Kidney tubule cell (primary cell): ENCODE measurements at regions not wholly inside any gene's neighbourhood (a gene's known extent, or its start where the extent isn't known, plus 50 kb on each side); places are given as distances from the start of the nearest gene placed in this dataset.

Experiments used
- DNase-seq: peaks from one replicate; pipeline ENCODE4 v3.0.0-alpha.2; 2018; ENCODE audit warnings: low spot score

GRCh38 chr2:155281907-155282306 is 583.4 kb downstream of the KCNJ3 start:
- no peak for DNase-seq

GRCh38 chr2:155273323-155273722 is 574.8 kb downstream of the KCNJ3 start:
- no peak for DNase-seq

GRCh38 chr2:155266583-155266982 is 568.1 kb downstream of the KCNJ3 start:
- no peak for DNase-seq

GRCh38 chr2:155266109-155266508 is 567.6 kb downstream of the KCNJ3 start:
- DNase-seq, result no peak

GRCh38 chr2:155256803-155257202 is 558.3 kb downstream of the KCNJ3 start:
- DNase-seq, result no peak

GRCh38 chr2:155250800-155251199 is 552.3 kb downstream of the KCNJ3 start:
- DNase-seq, result peak; percentile 35

- no peak for DNase-seq
Measured at GRCh38 chr2:155240176-155240575, 541.7 kb downstream of the KCNJ3 start.

- DNase-seq, result no peak
Measured at GRCh38 chr2:155235710-155236109, 537.2 kb downstream of the KCNJ3 start.

- DNase-seq, result peak; percentile 33
Measured at GRCh38 chr2:155223781-155224406, 525.4 kb downstream of the KCNJ3 start.

- DNase-seq, result no peak
Measured at GRCh38 chr2:155218945-155219344, 520.5 kb downstream of the KCNJ3 start.

GRCh38 chr2:155218292-155218924 is 519.9 kb downstream of the KCNJ3 start:
- DNase-seq, result no peak

GRCh38 chr2:155215037-155215707 is 516.7 kb downstream of the KCNJ3 start:
- no peak for DNase-seq

- no peak for DNase-seq
Measured at GRCh38 chr2:155209696-155210450, 511.4 kb downstream of the KCNJ3 start.

- DNase-seq, result no peak
Measured at GRCh38 chr2:155203178-155203577, 504.7 kb downstream of the KCNJ3 start.

- no peak for DNase-seq
Measured at GRCh38 chr2:155200753-155201152, 502.3 kb downstream of the KCNJ3 start.

GRCh38 chr2:155190342-155190741 is 491.8 kb downstream of the KCNJ3 start:
- DNase-seq, result no peak

- DNase-seq, result no peak
Measured at GRCh38 chr2:155178921-155179320, 480.4 kb downstream of the KCNJ3 start.

GRCh38 chr2:155176345-155176744 is 477.9 kb downstream of the KCNJ3 start:
- no peak for DNase-seq

- DNase-seq, result no peak
Measured at GRCh38 chr2:155169317-155169716, 470.8 kb downstream of the KCNJ3 start.

GRCh38 chr2:155162494-155162893 is 464.0 kb downstream of the KCNJ3 start:
- no peak for DNase-seq

- DNase-seq, result no peak
Measured at GRCh38 chr2:155161314-155161713, 462.8 kb downstream of the KCNJ3 start.

GRCh38 chr2:155157711-155158110 is 459.2 kb downstream of the KCNJ3 start:
- DNase-seq, result no peak

GRCh38 chr2:155157065-155157464 is 458.6 kb downstream of the KCNJ3 start:
- DNase-seq, result no peak
